ENCODE measurements at regions not wholly inside any gene's neighbourhood (a gene's known extent, or its start where the extent isn't known, plus 50 kb on each side); places are given as distances from the start of the nearest gene placed in this dataset.

DNA sequence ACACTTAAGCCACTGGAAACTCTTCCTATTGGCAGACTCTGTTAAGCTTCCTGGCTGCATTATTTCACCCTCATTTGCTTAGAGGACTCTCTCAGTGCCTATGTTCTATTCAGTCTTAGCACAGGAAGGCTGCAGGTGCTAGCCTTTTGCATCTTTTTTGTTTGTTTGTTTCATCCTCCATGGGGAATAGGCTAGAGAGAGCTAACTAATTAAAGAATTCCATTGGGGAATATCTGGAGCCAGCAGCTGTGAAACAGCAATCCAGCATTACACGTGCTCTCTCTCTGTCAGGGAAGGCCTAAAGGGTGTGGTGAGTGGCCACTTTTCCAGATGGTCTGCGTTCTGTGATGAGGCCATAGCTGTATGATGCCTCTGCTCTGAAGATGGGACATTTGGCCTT lies 633.6 kb downstream of the SPRY1 start:
- TF ChIP-seq, protein P1, sequence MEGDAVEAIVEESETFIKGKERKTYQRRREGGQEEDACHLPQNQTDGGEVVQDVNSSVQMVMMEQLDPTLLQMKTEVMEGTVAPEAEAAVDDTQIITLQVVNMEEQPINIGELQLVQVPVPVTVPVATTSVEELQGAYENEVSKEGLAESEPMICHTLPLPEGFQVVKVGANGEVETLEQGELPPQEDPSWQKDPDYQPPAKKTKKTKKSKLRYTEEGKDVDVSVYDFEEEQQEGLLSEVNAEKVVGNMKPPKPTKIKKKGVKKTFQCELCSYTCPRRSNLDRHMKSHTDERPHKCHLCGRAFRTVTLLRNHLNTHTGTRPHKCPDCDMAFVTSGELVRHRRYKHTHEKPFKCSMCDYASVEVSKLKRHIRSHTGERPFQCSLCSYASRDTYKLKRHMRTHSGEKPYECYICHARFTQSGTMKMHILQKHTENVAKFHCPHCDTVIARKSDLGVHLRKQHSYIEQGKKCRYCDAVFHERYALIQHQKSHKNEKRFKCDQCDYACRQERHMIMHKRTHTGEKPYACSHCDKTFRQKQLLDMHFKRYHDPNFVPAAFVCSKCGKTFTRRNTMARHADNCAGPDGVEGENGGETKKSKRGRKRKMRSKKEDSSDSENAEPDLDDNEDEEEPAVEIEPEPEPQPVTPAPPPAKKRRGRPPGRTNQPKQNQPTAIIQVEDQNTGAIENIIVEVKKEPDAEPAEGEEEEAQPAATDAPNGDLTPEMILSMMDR (optimal IDR thresholded peaks at IDR 0.05 in 1 of 3, IDR thresholded peaks at IDR 0.05 in 1 of 3, conservative IDR thresholded peaks at IDR 0.05 in 1 of 3; ENCODE audit: extremely low read depth in 1 of 3, insufficient read depth in 2 of 3, low read length in 3 of 3) = no peak
- TF ChIP-seq EZH2 (IDR thresholded peaks at IDR 0.05; ENCODE audit: low read length) = no peak
